K562 (cell line): ENCODE measurements at regions not wholly inside any gene's neighbourhood (a gene's known extent, or its start where the extent isn't known, plus 50 kb on each side); places are given as distances from the start of the nearest gene placed in this dataset.

Source experiments
- ATF1 ChIP-seq, 2 experiments: fragments of 450-650 bp in 1 of 2; IDR thresholded peaks; 2 replicates each; pipeline ENCODE4 v1.6.1; 2016; ENCODE audit warnings: missing compliant biosample characterization in 1 of 2, missing genetic modification characterization in 1 of 2
- BCL6 ChIP-seq: fragments of 250-450 bp; sonication (Bioruptor Pico); IDR thresholded peaks from 2 replicates; pipeline ENCODE4 v1.4.0; 2020
- BRD9 ChIP-seq: fragments of 450-650 bp; IDR thresholded peaks from 2 replicates; pipeline ENCODE4 v1.6.1; 2018; ENCODE audit warnings: low read depth; ENCODE audit not compliant: partially characterized antibody
- CBFB ChIP-seq: sonication (generic); formaldehyde crosslinking; IDR thresholded peaks from 2 replicates; pipeline ENCODE4 v1.4.0; 2020; ENCODE audit warnings: mild to moderate bottlenecking, missing genetic modification reagents
- MAFF ChIP-seq: IDR thresholded peaks from 2 replicates; pipeline ENCODE4 v1.6.1; 2012; ENCODE audit warnings: low read length, improper control_type of control experiment
- MCM3 ChIP-seq: fragments of 450-650 bp; IDR thresholded peaks from 2 replicates; pipeline ENCODE4 v1.6.1; 2016
- MECOM ChIP-seq: fragments of 250-450 bp; sonication (Bioruptor Pico); IDR thresholded peaks from 2 replicates; pipeline ENCODE4 v1.8.0; 2022; ENCODE audit warnings: inconsistent platforms
- NR2C2 ChIP-seq, 2 experiments: fragments of 200-800 bp in 1 of 2; sonication (Bioruptor generic) in 1 of 2; sonication (generic) in 1 of 2; formaldehyde crosslinking in 1 of 2; IDR thresholded peaks; 2 replicates each; pipeline versions ENCODE4 v1.6.1 to v1.8.0; 2016 to 2022; ENCODE audit warnings: mild to moderate bottlenecking in 1 of 2, missing compliant biosample characterization in 1 of 2, missing genetic modification characterization in 1 of 2, missing genetic modification reagents in 1 of 2
- NR2F6 ChIP-seq: fragments of 450-650 bp; formaldehyde crosslinking; IDR thresholded peaks from 2 replicates; pipeline ENCODE4 v1.4.0; 2020; ENCODE audit warnings: mild to moderate bottlenecking
- RAD21 ChIP-seq, 2 experiments: fragments of 250-450 bp in 1 of 2; fragments of 450-650 bp in 1 of 2; sonication (Bioruptor Pico) in 1 of 2; formaldehyde crosslinking in 1 of 2; IDR thresholded peaks in 1 of 2; conservative IDR thresholded peaks in 1 of 2; 2 replicates each; pipeline versions ENCODE4 v1.4.0 to v1.8.0; 2020 to 2022; ENCODE audit warnings: mild to moderate bottlenecking in 2 of 2, moderate library complexity in 1 of 2
- RBBP5 ChIP-seq: fragments of 200-600 bp; sonication (generic); IDR thresholded peaks from 2 replicates; pipeline ENCODE4 v1.6.1; 2012; ENCODE audit warnings: borderline replicate concordance, mild to moderate bottlenecking, low read length, control low read depth, inconsistent platforms; ENCODE audit not compliant: insufficient read depth, poor library complexity, severe bottlenecking
- SRF ChIP-seq, 2 experiments: fragments of 250-450, 450-650 bp in 1 of 2; sonication (Bioruptor Pico) in 1 of 2; sonication (generic) in 1 of 2; formaldehyde crosslinking; IDR thresholded peaks; 2 replicates each; pipeline versions ENCODE4 v1.5.0 to v1.5.1; 2020 to 2022; ENCODE audit warnings: mild to moderate bottlenecking in 1 of 2, missing genetic modification reagents in 1 of 2
- ZNF324 ChIP-seq: fragments of 250-450 bp; sonication (Bioruptor Pico); IDR thresholded peaks from 2 replicates; pipeline ENCODE4 v1.4.0; 2020; ENCODE audit warnings: mild to moderate bottlenecking
- ZNF57 ChIP-seq: fragments of 450-650 bp; formaldehyde crosslinking; IDR thresholded peaks from 2 replicates; pipeline ENCODE4 v1.4.0; 2020; ENCODE audit warnings: mild to moderate bottlenecking, moderate library complexity
- ZNF586 ChIP-seq: fragments of 450-650 bp; formaldehyde crosslinking; conservative IDR thresholded peaks from 2 replicates; pipeline ENCODE4 v1.4.0; 2020; ENCODE audit warnings: mild to moderate bottlenecking, moderate library complexity
- TF ChIP-seq, protein P1 (sequence below): sonication (generic); formaldehyde crosslinking; IDR thresholded peaks from 2 replicates; pipeline ENCODE4 v1.8.1; 2023; ENCODE audit warnings: mild to moderate bottlenecking, missing genetic modification reagents, moderate library complexity
- TF ChIP-seq, protein P2 (sequence below): fragments of 250-450 bp; sonication (Bioruptor Pico); IDR thresholded peaks from 2 replicates; pipeline ENCODE4 v1.8.0; 2022; ENCODE audit warnings: inconsistent platforms
- TF ChIP-seq, protein P3 (sequence below): fragments of 250-450 bp; sonication (Bioruptor Pico); IDR thresholded peaks from 2 replicates; pipeline ENCODE4 v1.5.0; 2021
- TF ChIP-seq, protein P4 (sequence below): fragments of 450-650 bp; IDR thresholded peaks from 2 replicates; pipeline ENCODE4 v1.7.0; 2016; ENCODE audit warnings: borderline replicate concordance
- TF ChIP-seq, protein P5 (sequence below): fragments of 450-650 bp; formaldehyde crosslinking; IDR thresholded peaks from 2 replicates; pipeline ENCODE4 v1.4.0; 2020; ENCODE audit warnings: mild to moderate bottlenecking, moderate library complexity

DNA sequence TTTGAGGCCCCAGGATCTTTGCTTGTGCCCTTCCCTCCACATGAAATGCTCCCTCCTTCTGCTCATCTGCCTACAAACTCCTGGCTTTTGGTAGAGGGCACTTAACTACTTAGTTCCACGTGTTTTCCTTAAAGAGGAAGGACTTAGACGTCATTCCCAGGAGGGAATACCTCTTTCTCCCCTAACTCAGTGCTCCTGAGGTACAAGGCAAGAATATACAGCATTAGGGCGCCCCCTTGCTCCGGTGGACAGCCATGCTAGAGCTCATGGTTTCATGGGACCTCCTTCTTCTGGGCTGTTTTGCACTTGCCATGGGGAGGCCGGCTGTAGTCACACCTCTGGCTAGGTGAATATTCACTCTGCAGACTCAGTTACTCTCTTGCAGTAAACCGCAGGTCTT lies 93.8 kb upstream of the LY86 start (continued):
- TF ChIP-seq ATF1 (CRISPR knock-in tag; IDR thresholded peaks at IDR 0.05): no peak
- TF ChIP-seq ATF1 (tag; IDR thresholded peaks at IDR 0.05): no peak
- TF ChIP-seq, protein P1, sequence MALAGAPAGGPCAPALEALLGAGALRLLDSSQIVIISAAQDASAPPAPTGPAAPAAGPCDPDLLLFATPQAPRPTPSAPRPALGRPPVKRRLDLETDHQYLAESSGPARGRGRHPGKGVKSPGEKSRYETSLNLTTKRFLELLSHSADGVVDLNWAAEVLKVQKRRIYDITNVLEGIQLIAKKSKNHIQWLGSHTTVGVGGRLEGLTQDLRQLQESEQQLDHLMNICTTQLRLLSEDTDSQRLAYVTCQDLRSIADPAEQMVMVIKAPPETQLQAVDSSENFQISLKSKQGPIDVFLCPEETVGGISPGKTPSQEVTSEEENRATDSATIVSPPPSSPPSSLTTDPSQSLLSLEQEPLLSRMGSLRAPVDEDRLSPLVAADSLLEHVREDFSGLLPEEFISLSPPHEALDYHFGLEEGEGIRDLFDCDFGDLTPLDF: no peak
- no peak for TF ChIP-seq ZNF586 (CRISPR knock-in tag)
- TF ChIP-seq ZNF57 (CRISPR knock-in tag): no peak
- no peak for TF ChIP-seq SRF (CRISPR knock-in tag; IDR thresholded peaks at IDR 0.05)
- no peak for TF ChIP-seq MECOM
- peak; percentile 54 to 81 for TF ChIP-seq RAD21 (CRISPR knock-in tag; conservative IDR thresholded peaks at IDR 0.05 in 1 of 2, IDR thresholded peaks at IDR 0.05 in 1 of 2)
- TF ChIP-seq MCM3: no peak
- TF ChIP-seq ZNF324 (CRISPR knock-in tag): no peak
- TF ChIP-seq BCL6 (CRISPR knock-in tag): no peak
- TF ChIP-seq, protein P2, sequence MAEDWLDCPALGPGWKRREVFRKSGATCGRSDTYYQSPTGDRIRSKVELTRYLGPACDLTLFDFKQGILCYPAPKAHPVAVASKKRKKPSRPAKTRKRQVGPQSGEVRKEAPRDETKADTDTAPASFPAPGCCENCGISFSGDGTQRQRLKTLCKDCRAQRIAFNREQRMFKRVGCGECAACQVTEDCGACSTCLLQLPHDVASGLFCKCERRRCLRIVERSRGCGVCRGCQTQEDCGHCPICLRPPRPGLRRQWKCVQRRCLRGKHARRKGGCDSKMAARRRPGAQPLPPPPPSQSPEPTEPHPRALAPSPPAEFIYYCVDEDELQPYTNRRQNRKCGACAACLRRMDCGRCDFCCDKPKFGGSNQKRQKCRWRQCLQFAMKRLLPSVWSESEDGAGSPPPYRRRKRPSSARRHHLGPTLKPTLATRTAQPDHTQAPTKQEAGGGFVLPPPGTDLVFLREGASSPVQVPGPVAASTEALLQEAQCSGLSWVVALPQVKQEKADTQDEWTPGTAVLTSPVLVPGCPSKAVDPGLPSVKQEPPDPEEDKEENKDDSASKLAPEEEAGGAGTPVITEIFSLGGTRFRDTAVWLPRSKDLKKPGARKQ (CRISPR knock-in tag): no peak
- no peak for TF ChIP-seq MAFF
- TF ChIP-seq RBBP5: no peak
- no peak for TF ChIP-seq CBFB
- TF ChIP-seq BRD9: no peak
- TF ChIP-seq, protein P3, sequence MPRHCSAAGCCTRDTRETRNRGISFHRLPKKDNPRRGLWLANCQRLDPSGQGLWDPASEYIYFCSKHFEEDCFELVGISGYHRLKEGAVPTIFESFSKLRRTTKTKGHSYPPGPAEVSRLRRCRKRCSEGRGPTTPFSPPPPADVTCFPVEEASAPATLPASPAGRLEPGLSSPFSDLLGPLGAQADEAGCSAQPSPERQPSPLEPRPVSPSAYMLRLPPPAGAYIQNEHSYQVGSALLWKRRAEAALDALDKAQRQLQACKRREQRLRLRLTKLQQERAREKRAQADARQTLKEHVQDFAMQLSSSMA (CRISPR knock-in tag): no peak
- TF ChIP-seq NR2C2 (CRISPR knock-in tag; IDR thresholded peaks at IDR 0.05): no peak
- TF ChIP-seq NR2C2 (tag; IDR thresholded peaks at IDR 0.05): no peak
- TF ChIP-seq, protein P4, sequence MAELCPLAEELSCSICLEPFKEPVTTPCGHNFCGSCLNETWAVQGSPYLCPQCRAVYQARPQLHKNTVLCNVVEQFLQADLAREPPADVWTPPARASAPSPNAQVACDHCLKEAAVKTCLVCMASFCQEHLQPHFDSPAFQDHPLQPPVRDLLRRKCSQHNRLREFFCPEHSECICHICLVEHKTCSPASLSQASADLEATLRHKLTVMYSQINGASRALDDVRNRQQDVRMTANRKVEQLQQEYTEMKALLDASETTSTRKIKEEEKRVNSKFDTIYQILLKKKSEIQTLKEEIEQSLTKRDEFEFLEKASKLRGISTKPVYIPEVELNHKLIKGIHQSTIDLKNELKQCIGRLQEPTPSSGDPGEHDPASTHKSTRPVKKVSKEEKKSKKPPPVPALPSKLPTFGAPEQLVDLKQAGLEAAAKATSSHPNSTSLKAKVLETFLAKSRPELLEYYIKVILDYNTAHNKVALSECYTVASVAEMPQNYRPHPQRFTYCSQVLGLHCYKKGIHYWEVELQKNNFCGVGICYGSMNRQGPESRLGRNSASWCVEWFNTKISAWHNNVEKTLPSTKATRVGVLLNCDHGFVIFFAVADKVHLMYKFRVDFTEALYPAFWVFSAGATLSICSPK: no peak
- TF ChIP-seq NR2F6 (CRISPR knock-in tag): no peak
- TF ChIP-seq, protein P5, sequence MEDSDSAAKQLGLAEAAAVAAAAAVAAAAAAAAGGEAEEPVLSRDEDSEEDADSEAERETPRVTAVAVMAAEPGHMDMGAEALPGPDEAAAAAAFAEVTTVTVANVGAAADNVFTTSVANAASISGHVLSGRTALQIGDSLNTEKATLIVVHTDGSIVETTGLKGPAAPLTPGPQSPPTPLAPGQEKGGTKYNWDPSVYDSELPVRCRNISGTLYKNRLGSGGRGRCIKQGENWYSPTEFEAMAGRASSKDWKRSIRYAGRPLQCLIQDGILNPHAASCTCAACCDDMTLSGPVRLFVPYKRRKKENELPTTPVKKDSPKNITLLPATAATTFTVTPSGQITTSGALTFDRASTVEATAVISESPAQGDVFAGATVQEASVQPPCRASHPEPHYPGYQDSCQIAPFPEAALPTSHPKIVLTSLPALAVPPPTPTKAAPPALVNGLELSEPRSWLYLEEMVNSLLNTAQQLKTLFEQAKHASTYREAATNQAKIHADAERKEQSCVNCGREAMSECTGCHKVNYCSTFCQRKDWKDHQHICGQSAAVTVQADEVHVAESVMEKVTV (CRISPR knock-in tag): peak; percentile 51; the same call in 1 of the 2 replicates
